Astrocyte (in vitro differentiated cells and primary cell): ENCODE measurements at regions not wholly inside any gene's neighbourhood (a gene's known extent, or its start where the extent isn't known, plus 50 kb on each side); places are given as distances from the start of the nearest gene placed in this dataset.
A peak's percentile ranks its signal among the peaks of the same experiment; 100 is the strongest.

Experiments
- DNase-seq: peaks from one replicate; pipeline ENCODE4 v3.0.0-alpha.2; 2010; ENCODE audit warnings: low read depth
- FAIRE-seq: peaks from 2 replicates; lab custom pipeline; 2011; peaks lifted over from hg19 to GRCh38; lab: Jason Lieb, UNC
- H2AFZ ChIP-seq: 2 replicates; pipeline ENCODE4 v1.6.0; 2012; ENCODE audit warnings: low read depth, low read length, inconsistent platforms
- H3K27ac ChIP-seq: 2 replicates; pipeline ENCODE4 v1.5.1; 2011; ENCODE audit warnings: low read depth, low read length, inconsistent platforms
- H3K27me3 ChIP-seq: 2 replicates; pipeline ENCODE4 v1.6.0; 2011; ENCODE audit warnings: low read length, inconsistent platforms; ENCODE audit not compliant: insufficient read depth
- H3K36me3 ChIP-seq: 2 replicates; pipeline ENCODE4 v1.5.1; 2011; ENCODE audit warnings: low read length, inconsistent platforms; ENCODE audit not compliant: insufficient read depth
- H3K4me1 ChIP-seq: 2 replicates; pipeline ENCODE4 v1.5.1; 2011; ENCODE audit warnings: low read length, inconsistent platforms; ENCODE audit not compliant: insufficient read depth
- H3K4me2 ChIP-seq: 2 replicates; pipeline ENCODE4 v1.6.0; 2012; ENCODE audit warnings: low read length, inconsistent platforms
- H3K4me3 ChIP-seq: 2 replicates; pipeline ENCODE4 v1.5.1; 2011; ENCODE audit warnings: low read depth, mild to moderate bottlenecking, low read length, inconsistent platforms; ENCODE audit not compliant: insufficient read depth
- H3K79me2 ChIP-seq: 2 replicates; pipeline ENCODE4 v1.6.0; 2012; ENCODE audit warnings: mild to moderate bottlenecking, low read length, inconsistent platforms; ENCODE audit not compliant: insufficient read depth
- H3K9ac ChIP-seq: 2 replicates; pipeline ENCODE4 v1.6.0; 2012; ENCODE audit warnings: mild to moderate bottlenecking, low read length, inconsistent platforms
- H3K9me3 ChIP-seq: 2 replicates; pipeline ENCODE4 v1.5.1; 2012; ENCODE audit warnings: low read depth, mild to moderate bottlenecking, low read length, inconsistent platforms; ENCODE audit not compliant: insufficient read depth
- H4K20me1 ChIP-seq: 2 replicates; pipeline ENCODE4 v1.6.0; 2012; ENCODE audit warnings: low read length, inconsistent platforms; ENCODE audit not compliant: insufficient read depth
- H3K27ac Mint-ChIP-seq: one replicate; pipeline ENCODE4 v1.8.0; 2021; ENCODE audit warnings: mild to moderate bottlenecking, mixed read lengths; ENCODE audit not compliant: unreplicated experiment
- H3K27me3 Mint-ChIP-seq: one replicate; pipeline ENCODE4 v1.8.0; 2021; ENCODE audit warnings: low read depth, mixed read lengths; ENCODE audit not compliant: unreplicated experiment
- H3K36me3 Mint-ChIP-seq: one replicate; pipeline ENCODE4 v1.8.0; 2021; ENCODE audit warnings: low read depth, mixed read lengths; ENCODE audit not compliant: unreplicated experiment
- H3K4me1 Mint-ChIP-seq: one replicate; pipeline ENCODE4 v1.8.0; 2021; ENCODE audit warnings: low read depth, mixed read lengths; ENCODE audit not compliant: unreplicated experiment
- H3K4me3 Mint-ChIP-seq: one replicate; pipeline ENCODE4 v1.8.0; 2021; ENCODE audit warnings: mild to moderate bottlenecking, moderate library complexity, mixed read lengths; ENCODE audit not compliant: unreplicated experiment
- H3K9me3 Mint-ChIP-seq: one replicate; pipeline ENCODE4 v1.8.0; 2021; ENCODE audit warnings: mild to moderate bottlenecking, mixed read lengths; ENCODE audit not compliant: unreplicated experiment
- CTCF ChIP-seq: IDR thresholded peaks from 2 replicates; pipeline ENCODE4 v1.5.1; 2011; ENCODE audit warnings: low read depth, mild to moderate bottlenecking, inconsistent platforms, low read length, moderate library complexity; ENCODE audit not compliant: insufficient read depth
- EZH2 ChIP-seq: IDR thresholded peaks from 2 replicates; pipeline ENCODE4 v1.6.1; 2012; ENCODE audit warnings: mild to moderate bottlenecking, low read length, inconsistent platforms; ENCODE audit not compliant: insufficient read depth

GRCh38 chr14:58866391-58866790, 228.6 kb downstream of the DACT1 start:
- Histone ChIP-seq H3K79me2 (no peaks in the 10 kb centered on the region), H3K9ac (no peak overlapping the region), H3K27me3 (no peaks in the 10 kb centered on the region), H2AFZ (no peak overlapping the region), H3K9me3 (no peaks in the 10 kb centered on the region), H4K20me1 (no peaks in the 10 kb centered on the region), H3K4me2 (peak overlapping the region; percentile 1), H3K4me3 (no peak overlapping the region), H3K36me3 (no peaks in the 10 kb centered on the region), H3K27ac (no peak overlapping the region), H3K4me1 (peaks cover 19% of the 10 kb centered on the region)
- Mint-ChIP-seq H3K9me3 (peaks cover 4% of the 10 kb centered on the region), H3K36me3 (no peaks in the 10 kb centered on the region), H3K27ac (peak overlapping the region; percentile 82), H3K27me3 (no peaks in the 10 kb centered on the region), H3K4me3 (no peak overlapping the region), H3K4me1 (peaks cover 33% of the 10 kb centered on the region)
- FAIRE-seq (no peak), DNase-seq (no peak)
- TF ChIP-seq EZH2 (no peak), CTCF (no peak)

GRCh38 chr14:58870961-58871360, 233.2 kb downstream of the DACT1 start:
- Histone ChIP-seq H3K36me3 (no peaks in the 10 kb centered on the region), H3K27me3 (no peaks in the 10 kb centered on the region), H4K20me1 (no peaks in the 10 kb centered on the region), H3K79me2 (no peaks in the 10 kb centered on the region), H3K4me1 (peaks cover 5% of the 10 kb centered on the region), H3K4me2 (no peak overlapping the region), H3K27ac (no peak overlapping the region), H3K4me3 (no peak overlapping the region), H2AFZ (no peak overlapping the region), H3K9me3 (no peaks in the 10 kb centered on the region), H3K9ac (no peak overlapping the region)
- FAIRE-seq (no peak), DNase-seq (no peak)
- H3K36me3 Mint-ChIP-seq, result no peaks in the 10 kb centered on the region
- no peak overlapping the region for H3K4me3 Mint-ChIP-seq
- H3K9me3 Mint-ChIP-seq, result peaks cover 2% of the 10 kb centered on the region
- no peak for TF ChIP-seq CTCF
- TF ChIP-seq EZH2, result no peak
- no peak overlapping the region for H3K27ac Mint-ChIP-seq
- peaks cover 8% of the 10 kb centered on the region for H3K4me1 Mint-ChIP-seq
- H3K27me3 Mint-ChIP-seq, result no peaks in the 10 kb centered on the region

GRCh38 chr14:58871573-58871972, 233.8 kb downstream of the DACT1 start:
- H2AFZ ChIP-seq, result no peak overlapping the region
- H3K9ac ChIP-seq, result no peak overlapping the region
- no peaks in the 10 kb centered on the region for H3K9me3 ChIP-seq
- DNase-seq (no peak), FAIRE-seq (no peak)
- no peaks in the 10 kb centered on the region for H3K36me3 ChIP-seq
- Mint-ChIP-seq H3K27ac (no peak overlapping the region), H3K9me3 (peaks cover 2% of the 10 kb centered on the region), H3K4me3 (no peak overlapping the region), H3K4me1 (peaks cover 2% of the 10 kb centered on the region), H3K27me3 (no peaks in the 10 kb centered on the region), H3K36me3 (no peaks in the 10 kb centered on the region)
- H3K27me3 ChIP-seq, result no peaks in the 10 kb centered on the region
- H3K4me1 ChIP-seq, result peaks cover under 1% of the 10 kb centered on the region
- no peak overlapping the region for H3K4me3 ChIP-seq
- H4K20me1 ChIP-seq, result no peaks in the 10 kb centered on the region
- no peaks in the 10 kb centered on the region for H3K79me2 ChIP-seq
- no peak overlapping the region for H3K4me2 ChIP-seq
- TF ChIP-seq CTCF (no peak), EZH2 (no peak)
- no peak overlapping the region for H3K27ac ChIP-seq
